IMR-90 (cell line): ENCODE measurements at regions not wholly inside any gene's neighbourhood (a gene's known extent, or its start where the extent isn't known, plus 50 kb on each side); places are given as distances from the start of the nearest gene placed in this dataset.

Experiments
- CHD1 ChIP-seq: IDR thresholded peaks from 2 replicates; pipeline ENCODE4 v1.6.1; 2012; ENCODE audit warnings: low read depth, low read length, improper control_type of control experiment
- CTCF ChIP-seq: conservative IDR thresholded peaks from 2 replicates; pipeline ENCODE4 v1.5.1; 2012; ENCODE audit warnings: mild to moderate bottlenecking, low read depth, low read length, improper control_type of control experiment
- USF2 ChIP-seq: fragments of 150-350 bp; IDR thresholded peaks from 2 replicates; pipeline ENCODE4 v1.6.1; 2017; ENCODE audit warnings: mild to moderate bottlenecking, antibody characterized with exemption, low read length, low read depth
- TF ChIP-seq, protein P1 (sequence below): fragments of 150-350 bp; IDR thresholded peaks from 2 replicates; pipeline ENCODE4 v1.6.1; 2016; ENCODE audit warnings: low read depth, mild to moderate bottlenecking, low read length, moderate library complexity, borderline replicate concordance

DNA sequence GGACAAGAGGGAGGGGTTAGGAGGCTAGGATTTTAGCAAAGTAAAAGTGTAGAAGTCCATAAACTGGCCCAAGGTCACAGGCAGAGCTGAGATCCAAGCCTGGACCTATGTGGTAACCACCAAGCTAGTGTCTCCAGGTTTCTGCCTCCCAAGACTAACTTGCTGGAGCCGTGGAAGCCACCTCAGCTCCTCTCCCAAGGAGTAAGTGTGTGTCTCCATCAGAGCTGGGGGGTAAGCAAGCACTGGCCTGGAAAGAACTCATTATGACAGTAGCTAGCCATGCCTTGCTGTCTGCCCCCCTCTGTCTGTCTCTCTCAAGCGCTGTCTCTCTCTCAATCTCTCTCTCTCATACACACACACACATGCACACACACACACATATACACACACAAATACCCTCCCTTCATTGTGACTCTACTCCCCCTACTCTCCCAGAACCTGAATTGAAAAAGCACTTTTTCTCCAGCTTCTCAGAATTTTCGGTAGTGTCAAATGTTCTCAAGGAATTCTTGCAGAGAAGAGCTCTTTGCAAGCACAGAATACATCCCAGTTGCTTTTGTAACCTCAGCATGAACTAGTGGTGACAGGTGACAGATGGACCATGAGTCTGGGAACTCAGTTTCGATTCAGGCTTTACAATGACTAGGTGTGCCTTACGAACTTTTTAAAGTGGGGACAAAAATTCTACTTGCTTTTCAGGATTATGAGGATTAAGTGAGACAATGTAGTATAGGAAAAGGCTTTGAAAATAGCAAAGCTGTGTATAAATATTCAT, 238.0 kb upstream of the FGGY start:
- TF ChIP-seq, protein P1, sequence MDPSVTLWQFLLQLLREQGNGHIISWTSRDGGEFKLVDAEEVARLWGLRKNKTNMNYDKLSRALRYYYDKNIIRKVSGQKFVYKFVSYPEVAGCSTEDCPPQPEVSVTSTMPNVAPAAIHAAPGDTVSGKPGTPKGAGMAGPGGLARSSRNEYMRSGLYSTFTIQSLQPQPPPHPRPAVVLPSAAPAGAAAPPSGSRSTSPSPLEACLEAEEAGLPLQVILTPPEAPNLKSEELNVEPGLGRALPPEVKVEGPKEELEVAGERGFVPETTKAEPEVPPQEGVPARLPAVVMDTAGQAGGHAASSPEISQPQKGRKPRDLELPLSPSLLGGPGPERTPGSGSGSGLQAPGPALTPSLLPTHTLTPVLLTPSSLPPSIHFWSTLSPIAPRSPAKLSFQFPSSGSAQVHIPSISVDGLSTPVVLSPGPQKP = no peak
- TF ChIP-seq CHD1 = no peak
- TF ChIP-seq CTCF = no peak
- TF ChIP-seq USF2 = no peak
